ENCODE measurements at regions not wholly inside any gene's neighbourhood (a gene's known extent, or its start where the extent isn't known, plus 50 kb on each side); places are given as distances from the start of the nearest gene placed in this dataset.

DNA sequence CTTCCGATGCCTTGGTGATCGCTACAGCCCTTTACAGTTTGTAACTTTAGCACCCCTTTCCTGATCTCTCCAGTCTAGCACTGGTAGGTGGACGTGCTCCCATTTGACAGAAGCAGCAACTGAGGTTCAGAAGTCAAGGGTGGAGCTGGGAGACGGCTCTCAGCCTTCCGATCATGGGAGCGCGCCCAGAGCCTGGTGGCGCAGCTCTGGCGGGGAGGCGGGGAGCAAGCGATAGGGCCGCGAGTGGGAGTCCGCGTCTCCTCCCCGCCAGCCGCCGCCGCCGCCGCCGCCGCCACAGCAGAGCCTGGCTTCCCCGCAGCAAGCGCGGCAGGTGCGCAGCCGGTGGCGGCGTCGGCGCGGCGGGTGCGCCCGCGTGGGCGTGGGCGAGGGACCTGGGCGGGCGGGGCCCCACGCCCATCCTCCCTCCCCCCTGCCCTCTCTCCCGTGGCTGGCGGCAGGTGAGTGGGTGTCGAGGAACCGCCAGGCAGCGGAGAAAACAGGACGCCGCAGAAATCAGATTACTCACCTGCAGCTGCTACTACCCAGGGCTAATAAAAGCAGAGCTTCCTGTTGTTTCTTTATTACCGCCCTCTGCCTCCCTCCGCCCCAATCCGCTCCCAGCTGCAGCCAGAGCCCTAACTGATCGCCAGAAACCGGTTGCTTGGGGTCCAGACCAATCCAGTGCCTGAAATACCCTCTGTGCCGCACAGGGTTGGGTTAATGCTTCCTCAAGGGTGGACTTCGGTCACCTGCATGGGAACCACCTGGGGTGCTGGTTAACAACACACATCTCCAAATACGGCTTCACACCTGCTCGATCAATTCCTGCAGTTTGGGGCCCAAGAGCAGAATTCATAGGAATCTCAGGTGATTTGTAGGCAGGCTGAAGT, 60.2 kb upstream of the ID3 start:
- H3K27ac ChIP-seq, result no peak overlapping the region
- H3K9me3 ChIP-seq, result no peaks in the 10 kb centered on the region
- DNase-seq (ENCODE audit: low spot score in 2 of 2), result no peak
- intact Hi-C loops (cut with DNase I), result loop anchor here (5.0 kb wide), 1 partner anchor 37 kb away; no protein-coding TSS in a partner anchor
- H3K4me1 ChIP-seq, result peaks cover 0 to 6% of the 10 kb centered on the region in 2 donors
- TF ChIP-seq CTCF (IDR thresholded peaks at IDR 0.05), result no peak
- peak overlapping the region; percentile 57 to 60 for H3K4me3 ChIP-seq
- no peaks in the 10 kb centered on the region for H3K27me3 ChIP-seq
- H3K36me3 ChIP-seq, result no peaks in the 10 kb centered on the region

DNA sequence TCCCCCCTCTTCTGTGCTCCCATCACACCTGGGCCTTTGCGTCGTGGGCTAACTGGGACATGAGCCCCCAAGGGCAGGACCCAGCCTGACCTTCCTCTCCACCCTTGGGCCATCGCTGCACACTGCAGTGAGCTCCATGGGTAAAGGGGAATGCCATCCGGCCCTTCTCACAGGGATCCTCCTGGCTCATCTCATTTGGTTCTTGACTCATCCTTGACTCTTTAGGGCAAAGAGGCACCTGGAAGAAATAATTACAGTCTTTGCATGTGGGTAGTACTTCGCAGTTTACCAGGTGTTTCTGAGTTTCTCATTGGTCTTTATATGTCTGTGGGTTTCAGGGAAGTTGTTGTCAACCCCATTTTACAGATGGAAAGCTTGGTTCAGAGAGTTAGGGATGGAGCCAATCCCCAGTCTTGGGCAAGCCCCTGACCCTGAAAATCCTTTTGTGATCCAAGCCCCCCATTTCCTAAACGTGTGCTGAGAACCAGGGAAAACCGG, 59.3 kb upstream of the ID3 start:
- Histone ChIP-seq H3K27ac (no peak overlapping the region), H3K4me1 (peaks cover 0 to 6% of the 10 kb centered on the region in 2 donors), H3K4me3 (no peak overlapping the region), H3K36me3 (no peaks in the 10 kb centered on the region), H3K27me3 (no peaks in the 10 kb centered on the region), H3K9me3 (no peaks in the 10 kb centered on the region)
- intact Hi-C loops (cut with DNase I), result loop anchor here (5.0 kb wide), 1 partner anchor 36 kb away; no protein-coding TSS in a partner anchor
- no peak for DNase-seq (ENCODE audit: low spot score in 2 of 2)
- TF ChIP-seq CTCF (IDR thresholded peaks at IDR 0.05), result no peak

GRCh38 chr1:23617084-23617521, 57.8 kb upstream of the ID3 start:
- TF ChIP-seq CTCF (IDR thresholded peaks at IDR 0.05), result no peak
- no peak for DNase-seq (ENCODE audit: low spot score in 2 of 2)
- H3K9me3 ChIP-seq, result no peaks in the 10 kb centered on the region
- H3K27me3 ChIP-seq, result no peaks in the 10 kb centered on the region
- H3K4me3 ChIP-seq, result no peak overlapping the region
- H3K36me3 ChIP-seq, result no peaks in the 10 kb centered on the region
- peaks cover 0 to 6% of the 10 kb centered on the region in 2 donors for H3K4me1 ChIP-seq
- no peak overlapping the region for H3K27ac ChIP-seq
- intact Hi-C loops (cut with DNase I), result loop anchor here (5.0 kb wide), 1 partner anchor 35 kb away; no protein-coding TSS in a partner anchor

DNA sequence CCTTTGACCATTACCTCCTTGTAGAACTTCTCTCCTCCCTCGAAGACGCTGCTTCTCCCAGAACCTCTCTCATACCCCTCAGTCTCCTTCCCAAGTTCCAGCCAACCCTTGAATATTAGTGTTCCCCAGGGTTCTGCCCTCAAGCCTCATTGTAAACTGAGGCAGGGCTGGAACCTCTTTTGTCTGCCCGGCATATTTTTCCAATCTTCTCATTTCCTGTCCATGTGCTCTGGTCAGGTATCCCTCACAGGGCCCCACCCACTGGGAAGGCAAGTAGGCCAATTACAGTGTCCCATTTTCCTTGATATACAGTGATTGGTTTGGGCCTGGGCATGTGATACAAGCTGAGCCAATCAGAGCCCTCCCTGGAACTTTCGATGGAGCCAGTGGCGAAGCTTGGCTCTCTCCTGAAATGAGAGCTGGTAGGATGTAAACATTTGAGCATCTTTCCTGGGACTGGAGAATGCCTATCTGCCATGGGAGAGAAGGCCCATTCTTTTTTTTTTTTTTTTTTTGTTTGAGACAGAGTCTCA, 57.1 kb upstream of the ID3 start:
- DNase-seq (ENCODE audit: low spot score in 2 of 2), result no peak
- no peaks in the 10 kb centered on the region for H3K9me3 ChIP-seq
- no peak overlapping the region for H3K27ac ChIP-seq
- H3K27me3 ChIP-seq, result no peaks in the 10 kb centered on the region
- H3K4me1 ChIP-seq, result peaks cover 0 to 6% of the 10 kb centered on the region in 2 donors
- intact Hi-C loops (cut with DNase I), result loop anchor here (5.0 kb wide), 1 partner anchor 34 kb away; no protein-coding TSS in a partner anchor
- no peak for TF ChIP-seq CTCF (IDR thresholded peaks at IDR 0.05)
- H3K36me3 ChIP-seq, result no peaks in the 10 kb centered on the region
- no peak overlapping the region for H3K4me3 ChIP-seq

DNA sequence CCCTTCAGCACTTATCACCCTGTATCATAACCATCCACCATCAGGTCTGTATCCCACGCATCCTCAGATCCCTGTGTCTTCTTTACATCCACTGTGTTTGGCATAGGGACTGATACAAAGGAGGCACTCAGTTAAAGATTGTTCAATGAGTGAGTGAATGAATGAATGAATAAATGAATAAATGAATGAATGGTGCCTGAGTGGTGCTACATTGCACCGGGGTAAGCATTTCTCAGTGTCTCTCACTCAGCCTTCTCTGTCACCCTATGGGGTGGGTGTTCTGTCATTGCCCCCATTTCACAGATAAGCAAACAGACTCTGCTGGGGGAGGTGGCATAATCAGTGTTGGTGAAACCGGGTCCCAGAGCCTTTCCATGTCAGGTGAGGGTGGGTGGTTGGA, 56.6 kb upstream of the ID3 start:
- Histone ChIP-seq H3K4me1 (peaks cover 0 to 6% of the 10 kb centered on the region in 2 donors), H3K4me3 (no peak overlapping the region), H3K27me3 (no peaks in the 10 kb centered on the region), H3K36me3 (no peaks in the 10 kb centered on the region), H3K27ac (no peak overlapping the region), H3K9me3 (no peaks in the 10 kb centered on the region)
- no peak for DNase-seq (ENCODE audit: low spot score in 2 of 2)
- no peak for TF ChIP-seq CTCF (IDR thresholded peaks at IDR 0.05)
- intact Hi-C loops (cut with DNase I), result loop anchor here (5.0 kb wide), 1 partner anchor 34 kb away; no protein-coding TSS in a partner anchor
